GM23338 (cell line): ENCODE measurements at regions not wholly inside any gene's neighbourhood (a gene's known extent, or its start where the extent isn't known, plus 50 kb on each side); places are given as distances from the start of the nearest gene placed in this dataset.

Experiments used
- CREB1 ChIP-seq: fragments of 250-450 bp; sonication (Bioruptor Pico); IDR thresholded peaks from 2 replicates; pipeline ENCODE4 v1.5.0; 2020; ENCODE audit warnings: low read depth, mild to moderate bottlenecking, moderate library complexity
- NANOG ChIP-seq: IDR thresholded peaks from 2 replicates; pipeline ENCODE4 v1.6.1; 2016; ENCODE audit warnings: antibody characterized with exemption, borderline replicate concordance
- REST ChIP-seq: IDR thresholded peaks from one replicate; pipeline ENCODE4 v1.6.1; 2018; ENCODE audit warnings: antibody characterized with exemption; ENCODE audit not compliant: unreplicated experiment
- ZNF462 ChIP-seq: fragments of 250-450 bp; sonication (Bioruptor Pico); IDR thresholded peaks from 2 replicates; pipeline ENCODE4 v1.5.0; 2020; ENCODE audit warnings: mild to moderate bottlenecking, moderate library complexity
- TF ChIP-seq, protein P1 (sequence below): IDR thresholded peaks from 2 replicates; pipeline ENCODE4 v1.6.1; 2016; ENCODE audit warnings: antibody characterized with exemption

GRCh38 chr7:24192691-24193090 is 91.3 kb upstream of the NPY start (continued):
- TF ChIP-seq ZNF462: no peak
- TF ChIP-seq REST: no peak
- no peak for TF ChIP-seq NANOG
- TF ChIP-seq, protein P1, sequence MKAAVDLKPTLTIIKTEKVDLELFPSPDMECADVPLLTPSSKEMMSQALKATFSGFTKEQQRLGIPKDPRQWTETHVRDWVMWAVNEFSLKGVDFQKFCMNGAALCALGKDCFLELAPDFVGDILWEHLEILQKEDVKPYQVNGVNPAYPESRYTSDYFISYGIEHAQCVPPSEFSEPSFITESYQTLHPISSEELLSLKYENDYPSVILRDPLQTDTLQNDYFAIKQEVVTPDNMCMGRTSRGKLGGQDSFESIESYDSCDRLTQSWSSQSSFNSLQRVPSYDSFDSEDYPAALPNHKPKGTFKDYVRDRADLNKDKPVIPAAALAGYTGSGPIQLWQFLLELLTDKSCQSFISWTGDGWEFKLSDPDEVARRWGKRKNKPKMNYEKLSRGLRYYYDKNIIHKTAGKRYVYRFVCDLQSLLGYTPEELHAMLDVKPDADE: no peak
- no peak for TF ChIP-seq CREB1
